ENCODE measurements at regions not wholly inside any gene's neighbourhood (a gene's known extent, or its start where the extent isn't known, plus 50 kb on each side); places are given as distances from the start of the nearest gene placed in this dataset.
"Not testable (repeated sequence)": the region's sequence is repeated elsewhere in the genome, so short reads cannot be mapped to it uniquely, and the experiment has no call there.

DNA sequence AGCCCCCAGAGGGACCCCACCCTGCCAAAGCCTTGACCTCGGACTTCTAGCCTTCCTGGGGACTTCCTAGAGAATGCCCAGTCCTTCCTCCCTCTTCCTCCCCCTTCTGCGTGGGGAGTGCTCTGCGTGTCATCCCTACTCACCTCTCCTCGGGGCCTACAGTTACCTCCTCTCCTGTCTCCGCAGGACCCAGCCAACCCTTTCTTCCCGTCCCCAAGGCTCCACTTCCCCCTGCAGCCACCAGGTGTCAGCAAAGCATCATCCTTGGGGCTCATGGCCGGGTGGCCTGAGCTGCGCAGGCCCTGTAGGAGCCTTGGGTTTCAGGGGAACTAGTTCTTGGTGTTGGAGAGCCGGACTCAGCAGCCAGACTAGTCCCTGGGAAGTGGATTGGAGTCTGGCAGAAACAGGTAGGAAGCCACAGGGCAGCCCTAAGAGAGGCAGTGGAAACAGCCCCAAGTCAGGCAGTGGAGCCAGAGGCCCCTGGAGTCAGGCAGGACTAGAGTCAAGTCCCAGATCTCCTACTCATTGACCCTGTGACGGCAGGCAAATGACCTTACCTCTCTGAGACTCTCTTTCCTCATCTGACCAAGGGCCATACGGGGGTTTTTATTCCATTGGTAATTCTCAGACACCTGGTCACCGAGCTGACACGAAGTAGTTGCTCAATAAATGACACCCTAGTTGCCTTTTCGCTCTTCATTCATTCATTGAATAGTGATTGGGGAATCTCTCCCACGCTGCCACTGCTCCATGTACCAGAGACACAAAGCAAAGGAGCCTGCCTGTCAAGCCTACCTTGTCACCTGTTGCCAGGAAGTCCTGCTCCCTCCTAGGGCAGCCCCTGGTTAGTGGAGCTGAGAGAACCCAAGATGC, 101.8 kb upstream of the GRK3 start:
- TF ChIP-seq, protein P1, sequence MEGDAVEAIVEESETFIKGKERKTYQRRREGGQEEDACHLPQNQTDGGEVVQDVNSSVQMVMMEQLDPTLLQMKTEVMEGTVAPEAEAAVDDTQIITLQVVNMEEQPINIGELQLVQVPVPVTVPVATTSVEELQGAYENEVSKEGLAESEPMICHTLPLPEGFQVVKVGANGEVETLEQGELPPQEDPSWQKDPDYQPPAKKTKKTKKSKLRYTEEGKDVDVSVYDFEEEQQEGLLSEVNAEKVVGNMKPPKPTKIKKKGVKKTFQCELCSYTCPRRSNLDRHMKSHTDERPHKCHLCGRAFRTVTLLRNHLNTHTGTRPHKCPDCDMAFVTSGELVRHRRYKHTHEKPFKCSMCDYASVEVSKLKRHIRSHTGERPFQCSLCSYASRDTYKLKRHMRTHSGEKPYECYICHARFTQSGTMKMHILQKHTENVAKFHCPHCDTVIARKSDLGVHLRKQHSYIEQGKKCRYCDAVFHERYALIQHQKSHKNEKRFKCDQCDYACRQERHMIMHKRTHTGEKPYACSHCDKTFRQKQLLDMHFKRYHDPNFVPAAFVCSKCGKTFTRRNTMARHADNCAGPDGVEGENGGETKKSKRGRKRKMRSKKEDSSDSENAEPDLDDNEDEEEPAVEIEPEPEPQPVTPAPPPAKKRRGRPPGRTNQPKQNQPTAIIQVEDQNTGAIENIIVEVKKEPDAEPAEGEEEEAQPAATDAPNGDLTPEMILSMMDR (IDR thresholded peaks at IDR 0.05; ENCODE audit: insufficient read depth, low read length, severe bottlenecking), result peak; percentile 96
- peaks cover 11% of the 10 kb centered on the region for H3K36me3 ChIP-seq (ENCODE audit: control insufficient read depth, insufficient read depth, low read length)
- FAIRE-seq (peak; percentile 97), DNase-seq (ENCODE audit: low read depth) (peak; percentile 54)
- not testable (repeated sequence) for H3K4me3 ChIP-seq (ENCODE audit: low read depth, low read length); H3K27me3 ChIP-seq (ENCODE audit: control insufficient read depth, insufficient read depth, low read length)

DNA sequence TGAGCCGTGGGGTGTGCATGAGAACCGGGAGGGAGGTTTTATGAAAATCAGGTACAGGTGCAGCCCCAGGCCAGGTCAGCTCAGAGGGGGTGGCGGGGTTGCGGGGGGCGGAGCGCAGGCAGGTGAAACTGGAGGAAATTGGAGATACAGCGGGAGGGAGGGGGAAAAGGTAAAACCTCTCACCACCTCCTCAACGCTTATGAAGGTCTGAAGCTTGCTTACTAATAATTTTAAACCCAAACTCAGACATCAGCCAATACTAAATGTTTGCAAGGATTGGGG, 101.2 kb upstream of the GRK3 start:
- not testable (repeated sequence) for FAIRE-seq; DNase-seq (ENCODE audit: low read depth); H3K4me3 ChIP-seq (ENCODE audit: low read depth, low read length); H3K27me3 ChIP-seq (ENCODE audit: control insufficient read depth, insufficient read depth, low read length)
- H3K36me3 ChIP-seq (ENCODE audit: control insufficient read depth, insufficient read depth, low read length), result peaks cover 11% of the 10 kb centered on the region

DNA sequence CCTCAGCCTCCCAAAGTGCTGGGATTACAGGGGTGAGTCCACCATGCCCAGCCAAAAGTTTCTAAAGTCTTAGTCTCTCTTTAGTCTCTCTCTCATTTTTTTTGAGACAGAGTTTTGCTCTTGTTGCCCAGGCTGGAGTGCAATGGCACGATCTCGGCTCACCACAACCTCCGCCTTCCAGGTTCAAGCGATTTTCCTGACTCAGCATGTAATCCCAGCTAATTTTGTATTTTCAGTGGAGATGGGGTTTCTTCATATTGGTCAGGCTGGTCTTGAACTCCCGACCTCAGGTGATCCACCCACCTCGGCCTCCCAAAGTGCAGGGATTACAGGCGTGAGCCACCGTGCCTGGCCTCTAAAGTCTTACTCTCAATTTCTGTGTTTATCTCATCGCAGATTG, 100.1 kb upstream of the GRK3 start:
- not testable (repeated sequence) for H3K36me3 ChIP-seq (ENCODE audit: control insufficient read depth, insufficient read depth, low read length); DNase-seq (ENCODE audit: low read depth); H3K27me3 ChIP-seq (ENCODE audit: control insufficient read depth, insufficient read depth, low read length); FAIRE-seq; H3K4me3 ChIP-seq (ENCODE audit: low read depth, low read length)

DNA sequence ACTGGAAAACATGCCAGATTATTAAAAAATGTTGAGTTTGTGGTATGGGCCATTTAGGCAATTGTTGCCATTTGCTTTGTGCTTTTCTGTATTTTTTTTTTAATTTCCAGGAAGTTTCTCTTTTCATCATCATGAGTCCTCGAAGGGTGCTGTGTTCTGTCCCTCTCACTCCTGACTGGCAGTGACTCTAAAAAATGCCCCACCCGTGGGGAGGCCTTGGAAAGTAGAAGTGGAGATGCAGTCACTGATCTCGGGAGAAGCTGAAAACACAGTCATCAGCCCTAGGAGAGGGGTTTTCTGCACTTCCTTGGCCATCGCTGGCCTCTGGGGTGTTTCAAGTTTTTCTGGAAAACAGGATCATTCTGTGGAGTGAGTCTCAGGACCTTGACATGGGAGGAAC, 98.5 kb upstream of the GRK3 start:
- H3K27me3 ChIP-seq (ENCODE audit: control insufficient read depth, insufficient read depth, low read length), result no peaks in the 10 kb centered on the region
- H3K36me3 ChIP-seq (ENCODE audit: control insufficient read depth, insufficient read depth, low read length), result no peaks in the 10 kb centered on the region
- H3K4me3 ChIP-seq (ENCODE audit: low read depth, low read length), result no peak overlapping the region
- TF ChIP-seq, protein P1 (IDR thresholded peaks at IDR 0.05; ENCODE audit: insufficient read depth, low read length, severe bottlenecking), result no peak
- FAIRE-seq (no peak), DNase-seq (ENCODE audit: low read depth) (no peak)

DNA sequence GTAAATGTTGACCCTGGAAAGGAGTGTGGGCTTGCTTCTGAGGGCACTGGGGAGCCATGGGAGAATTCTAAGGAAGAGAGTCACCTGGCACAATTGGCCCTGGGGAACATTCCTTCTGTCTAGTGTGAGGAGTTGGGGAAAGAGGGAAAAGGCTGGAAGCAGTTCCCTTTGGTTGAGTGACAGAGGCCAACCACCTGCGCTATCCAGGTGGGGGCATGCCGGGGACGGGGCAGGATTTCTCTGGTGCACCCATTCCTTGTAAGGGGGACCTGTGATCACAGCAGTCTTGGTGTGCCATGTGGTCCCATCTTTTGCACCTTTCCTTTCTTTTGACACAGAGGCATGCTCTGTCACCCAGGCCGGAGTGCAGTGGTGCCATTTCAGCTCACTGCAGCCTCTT, 92.1 kb upstream of the GRK3 start:
- H3K36me3 ChIP-seq (ENCODE audit: control insufficient read depth, insufficient read depth, low read length), result no peaks in the 10 kb centered on the region
- FAIRE-seq, result no peak
- TF ChIP-seq, protein P1 (IDR thresholded peaks at IDR 0.05; ENCODE audit: insufficient read depth, low read length, severe bottlenecking), result no peak

DNA sequence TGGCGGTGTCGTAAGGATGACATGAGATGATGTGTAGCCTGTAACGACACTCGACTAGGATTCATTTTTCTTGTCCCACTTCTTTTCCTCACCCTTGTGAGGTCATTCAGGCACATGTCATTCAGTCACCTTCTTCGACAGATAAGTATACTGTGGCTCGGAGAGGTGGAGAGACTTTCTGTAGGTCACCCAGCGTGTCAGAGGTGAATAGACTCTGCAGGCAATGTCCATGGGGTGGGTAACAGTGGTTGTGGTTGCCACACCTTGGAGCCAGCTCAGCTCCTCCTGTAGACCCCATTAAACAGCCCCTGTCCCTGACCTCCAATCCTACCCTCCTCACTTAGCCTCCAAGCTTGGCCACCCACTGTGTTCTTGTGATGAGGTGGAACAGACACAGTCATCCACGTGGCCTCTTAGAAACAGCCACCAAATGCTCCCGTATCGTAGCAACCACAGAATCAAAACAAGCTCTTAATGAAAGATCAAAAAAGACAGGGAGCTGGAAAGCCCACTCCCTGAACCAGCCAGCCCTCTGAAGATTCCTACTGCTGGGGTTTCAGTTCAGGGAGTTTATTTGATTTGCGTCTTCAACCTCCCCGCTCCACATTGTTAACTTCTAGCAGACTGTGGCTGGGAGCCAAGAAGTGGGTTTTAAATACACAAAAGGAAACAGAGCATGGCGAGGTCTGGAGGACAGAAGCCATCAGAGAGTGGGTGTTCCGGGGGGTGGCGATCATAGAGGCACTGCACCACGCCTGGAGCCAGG, 89.0 kb upstream of the GRK3 start:
- Histone ChIP-seq H3K36me3 (ENCODE audit: control insufficient read depth, insufficient read depth, low read length) (peaks cover 1% of the 10 kb centered on the region), H3K27me3 (ENCODE audit: control insufficient read depth, insufficient read depth, low read length) (no peaks in the 10 kb centered on the region), H3K4me3 (ENCODE audit: low read depth, low read length) (no peak overlapping the region)
- TF ChIP-seq, protein P1 (IDR thresholded peaks at IDR 0.05; ENCODE audit: insufficient read depth, low read length, severe bottlenecking), result no peak
- FAIRE-seq, result no peak
- no peak for DNase-seq (ENCODE audit: low read depth)

More for the DNA sequence above, 92.1 kb upstream of the GRK3 start:
- no peak for DNase-seq (ENCODE audit: low read depth)
- H3K4me3 ChIP-seq (ENCODE audit: low read depth, low read length), result no peak overlapping the region
- H3K27me3 ChIP-seq (ENCODE audit: control insufficient read depth, insufficient read depth, low read length), result no peaks in the 10 kb centered on the region
